H1 (cell line): ENCODE measurements at regions not wholly inside any gene's neighbourhood (a gene's known extent, or its start where the extent isn't known, plus 50 kb on each side); places are given as distances from the start of the nearest gene placed in this dataset.

Experiments
- CHD1 ChIP-seq: IDR thresholded peaks from 2 replicates; pipeline ENCODE4 v1.6.1; 2012; ENCODE audit warnings: low read depth, low read length, improper control_type of control experiment
- CHD2 ChIP-seq: IDR thresholded peaks from 2 replicates; pipeline ENCODE4 v1.6.1; 2012; ENCODE audit warnings: low read length, improper control_type of control experiment
- CTBP2 ChIP-seq: IDR thresholded peaks from 2 replicates; pipeline ENCODE4 v1.7.0; 2011; ENCODE audit warnings: borderline replicate concordance, mild to moderate bottlenecking, moderate library complexity, mixed read lengths, low read length; ENCODE audit not compliant: insufficient read depth, insufficient read length
- GABPA ChIP-seq: IDR thresholded peaks from 2 replicates; pipeline ENCODE4 v1.6.1; 2011; ENCODE audit warnings: mild to moderate bottlenecking, low read length, moderate library complexity, borderline replicate concordance; ENCODE audit not compliant: insufficient read depth
- JUN ChIP-seq: IDR thresholded peaks from 2 replicates; pipeline ENCODE4 v1.6.1; 2011; ENCODE audit warnings: low read depth, mild to moderate bottlenecking, improper control_type of control experiment, low read length
- POLR2AphosphoS5 ChIP-seq: IDR thresholded peaks from 2 replicates; pipeline ENCODE4 v1.6.1; 2011; ENCODE audit warnings: low read depth, low read length
- SUZ12 ChIP-seq: fragments of 200-600 bp; sonication (generic); IDR thresholded peaks from 2 replicates; pipeline ENCODE4 v1.6.1; 2012; ENCODE audit warnings: mild to moderate bottlenecking, inconsistent platforms, low read length, moderate library complexity, mixed read lengths
- TF ChIP-seq, protein P1 (sequence below), 3 experiments: IDR thresholded peaks; 1 replicate in 2 of 3; 2 replicates in 1 of 3; pipeline versions ENCODE4 v1.5.1 to v1.6.1; 2011; ENCODE audit warnings: low read length in 3 of 3, mild to moderate bottlenecking in 3 of 3, inconsistent platforms in 2 of 3, low read depth in 1 of 3, moderate library complexity in 1 of 3; ENCODE audit not compliant: insufficient read depth in 1 of 3; ENCODE audit errors: control extremely low read depth in 1 of 3
- TF ChIP-seq, protein P2 (sequence below): fragments of 300-600 bp; sonication (generic); IDR thresholded peaks from 2 replicates; pipeline ENCODE4 v1.7.1; 2012; ENCODE audit warnings: low read length, moderate library complexity, mild to moderate bottlenecking, inconsistent platforms; ENCODE audit not compliant: insufficient replicate concordance

DNA sequence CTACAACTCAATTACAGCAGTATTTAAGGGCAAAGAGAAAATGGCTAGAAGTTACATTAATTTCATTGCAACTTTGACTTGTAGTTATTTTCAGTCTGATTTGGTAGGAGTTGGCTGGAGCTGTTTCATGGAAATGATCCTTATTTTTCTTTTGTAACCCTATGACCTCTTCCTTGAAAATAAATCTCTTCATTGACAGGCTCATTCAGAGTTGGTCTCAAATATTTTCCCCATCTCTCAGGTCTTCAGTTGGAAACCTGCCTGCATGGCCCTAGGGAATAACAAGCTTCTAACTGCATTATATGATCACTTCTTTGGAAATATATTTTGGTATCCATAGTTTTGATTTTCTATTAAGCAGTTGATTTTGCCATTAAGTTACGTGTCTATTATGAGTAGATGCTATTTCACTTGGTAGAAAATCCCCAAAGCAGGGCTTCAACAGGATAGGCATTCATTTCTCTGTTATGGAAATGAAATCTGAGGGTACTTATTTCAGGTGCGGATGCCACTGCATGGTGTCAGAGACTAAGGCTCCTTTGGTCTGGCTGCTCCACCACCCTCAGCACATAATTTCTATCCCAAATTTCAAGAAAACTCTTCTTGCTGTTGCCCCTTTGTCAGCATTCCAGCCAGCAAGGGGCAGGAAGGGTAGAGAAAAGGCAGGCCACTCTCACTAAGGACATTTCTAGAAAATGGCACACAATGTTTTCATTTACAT, 502.5 kb downstream of the SPRY1 start:
- TF ChIP-seq, protein P1, sequence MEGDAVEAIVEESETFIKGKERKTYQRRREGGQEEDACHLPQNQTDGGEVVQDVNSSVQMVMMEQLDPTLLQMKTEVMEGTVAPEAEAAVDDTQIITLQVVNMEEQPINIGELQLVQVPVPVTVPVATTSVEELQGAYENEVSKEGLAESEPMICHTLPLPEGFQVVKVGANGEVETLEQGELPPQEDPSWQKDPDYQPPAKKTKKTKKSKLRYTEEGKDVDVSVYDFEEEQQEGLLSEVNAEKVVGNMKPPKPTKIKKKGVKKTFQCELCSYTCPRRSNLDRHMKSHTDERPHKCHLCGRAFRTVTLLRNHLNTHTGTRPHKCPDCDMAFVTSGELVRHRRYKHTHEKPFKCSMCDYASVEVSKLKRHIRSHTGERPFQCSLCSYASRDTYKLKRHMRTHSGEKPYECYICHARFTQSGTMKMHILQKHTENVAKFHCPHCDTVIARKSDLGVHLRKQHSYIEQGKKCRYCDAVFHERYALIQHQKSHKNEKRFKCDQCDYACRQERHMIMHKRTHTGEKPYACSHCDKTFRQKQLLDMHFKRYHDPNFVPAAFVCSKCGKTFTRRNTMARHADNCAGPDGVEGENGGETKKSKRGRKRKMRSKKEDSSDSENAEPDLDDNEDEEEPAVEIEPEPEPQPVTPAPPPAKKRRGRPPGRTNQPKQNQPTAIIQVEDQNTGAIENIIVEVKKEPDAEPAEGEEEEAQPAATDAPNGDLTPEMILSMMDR (IDR thresholded peaks at IDR 0.05; ENCODE audit: control extremely low read depth in 1 of 3, insufficient read depth in 1 of 3, low read depth in 1 of 3, low read length in 3 of 3) = no peak
- no peak for TF ChIP-seq CHD1
- TF ChIP-seq SUZ12 = no peak
- no peak for TF ChIP-seq CHD2
- no peak for TF ChIP-seq GABPA
- no peak for TF ChIP-seq JUN
- TF ChIP-seq CTBP2 = no peak
- no peak for TF ChIP-seq POLR2AphosphoS5
- TF ChIP-seq, protein P2, sequence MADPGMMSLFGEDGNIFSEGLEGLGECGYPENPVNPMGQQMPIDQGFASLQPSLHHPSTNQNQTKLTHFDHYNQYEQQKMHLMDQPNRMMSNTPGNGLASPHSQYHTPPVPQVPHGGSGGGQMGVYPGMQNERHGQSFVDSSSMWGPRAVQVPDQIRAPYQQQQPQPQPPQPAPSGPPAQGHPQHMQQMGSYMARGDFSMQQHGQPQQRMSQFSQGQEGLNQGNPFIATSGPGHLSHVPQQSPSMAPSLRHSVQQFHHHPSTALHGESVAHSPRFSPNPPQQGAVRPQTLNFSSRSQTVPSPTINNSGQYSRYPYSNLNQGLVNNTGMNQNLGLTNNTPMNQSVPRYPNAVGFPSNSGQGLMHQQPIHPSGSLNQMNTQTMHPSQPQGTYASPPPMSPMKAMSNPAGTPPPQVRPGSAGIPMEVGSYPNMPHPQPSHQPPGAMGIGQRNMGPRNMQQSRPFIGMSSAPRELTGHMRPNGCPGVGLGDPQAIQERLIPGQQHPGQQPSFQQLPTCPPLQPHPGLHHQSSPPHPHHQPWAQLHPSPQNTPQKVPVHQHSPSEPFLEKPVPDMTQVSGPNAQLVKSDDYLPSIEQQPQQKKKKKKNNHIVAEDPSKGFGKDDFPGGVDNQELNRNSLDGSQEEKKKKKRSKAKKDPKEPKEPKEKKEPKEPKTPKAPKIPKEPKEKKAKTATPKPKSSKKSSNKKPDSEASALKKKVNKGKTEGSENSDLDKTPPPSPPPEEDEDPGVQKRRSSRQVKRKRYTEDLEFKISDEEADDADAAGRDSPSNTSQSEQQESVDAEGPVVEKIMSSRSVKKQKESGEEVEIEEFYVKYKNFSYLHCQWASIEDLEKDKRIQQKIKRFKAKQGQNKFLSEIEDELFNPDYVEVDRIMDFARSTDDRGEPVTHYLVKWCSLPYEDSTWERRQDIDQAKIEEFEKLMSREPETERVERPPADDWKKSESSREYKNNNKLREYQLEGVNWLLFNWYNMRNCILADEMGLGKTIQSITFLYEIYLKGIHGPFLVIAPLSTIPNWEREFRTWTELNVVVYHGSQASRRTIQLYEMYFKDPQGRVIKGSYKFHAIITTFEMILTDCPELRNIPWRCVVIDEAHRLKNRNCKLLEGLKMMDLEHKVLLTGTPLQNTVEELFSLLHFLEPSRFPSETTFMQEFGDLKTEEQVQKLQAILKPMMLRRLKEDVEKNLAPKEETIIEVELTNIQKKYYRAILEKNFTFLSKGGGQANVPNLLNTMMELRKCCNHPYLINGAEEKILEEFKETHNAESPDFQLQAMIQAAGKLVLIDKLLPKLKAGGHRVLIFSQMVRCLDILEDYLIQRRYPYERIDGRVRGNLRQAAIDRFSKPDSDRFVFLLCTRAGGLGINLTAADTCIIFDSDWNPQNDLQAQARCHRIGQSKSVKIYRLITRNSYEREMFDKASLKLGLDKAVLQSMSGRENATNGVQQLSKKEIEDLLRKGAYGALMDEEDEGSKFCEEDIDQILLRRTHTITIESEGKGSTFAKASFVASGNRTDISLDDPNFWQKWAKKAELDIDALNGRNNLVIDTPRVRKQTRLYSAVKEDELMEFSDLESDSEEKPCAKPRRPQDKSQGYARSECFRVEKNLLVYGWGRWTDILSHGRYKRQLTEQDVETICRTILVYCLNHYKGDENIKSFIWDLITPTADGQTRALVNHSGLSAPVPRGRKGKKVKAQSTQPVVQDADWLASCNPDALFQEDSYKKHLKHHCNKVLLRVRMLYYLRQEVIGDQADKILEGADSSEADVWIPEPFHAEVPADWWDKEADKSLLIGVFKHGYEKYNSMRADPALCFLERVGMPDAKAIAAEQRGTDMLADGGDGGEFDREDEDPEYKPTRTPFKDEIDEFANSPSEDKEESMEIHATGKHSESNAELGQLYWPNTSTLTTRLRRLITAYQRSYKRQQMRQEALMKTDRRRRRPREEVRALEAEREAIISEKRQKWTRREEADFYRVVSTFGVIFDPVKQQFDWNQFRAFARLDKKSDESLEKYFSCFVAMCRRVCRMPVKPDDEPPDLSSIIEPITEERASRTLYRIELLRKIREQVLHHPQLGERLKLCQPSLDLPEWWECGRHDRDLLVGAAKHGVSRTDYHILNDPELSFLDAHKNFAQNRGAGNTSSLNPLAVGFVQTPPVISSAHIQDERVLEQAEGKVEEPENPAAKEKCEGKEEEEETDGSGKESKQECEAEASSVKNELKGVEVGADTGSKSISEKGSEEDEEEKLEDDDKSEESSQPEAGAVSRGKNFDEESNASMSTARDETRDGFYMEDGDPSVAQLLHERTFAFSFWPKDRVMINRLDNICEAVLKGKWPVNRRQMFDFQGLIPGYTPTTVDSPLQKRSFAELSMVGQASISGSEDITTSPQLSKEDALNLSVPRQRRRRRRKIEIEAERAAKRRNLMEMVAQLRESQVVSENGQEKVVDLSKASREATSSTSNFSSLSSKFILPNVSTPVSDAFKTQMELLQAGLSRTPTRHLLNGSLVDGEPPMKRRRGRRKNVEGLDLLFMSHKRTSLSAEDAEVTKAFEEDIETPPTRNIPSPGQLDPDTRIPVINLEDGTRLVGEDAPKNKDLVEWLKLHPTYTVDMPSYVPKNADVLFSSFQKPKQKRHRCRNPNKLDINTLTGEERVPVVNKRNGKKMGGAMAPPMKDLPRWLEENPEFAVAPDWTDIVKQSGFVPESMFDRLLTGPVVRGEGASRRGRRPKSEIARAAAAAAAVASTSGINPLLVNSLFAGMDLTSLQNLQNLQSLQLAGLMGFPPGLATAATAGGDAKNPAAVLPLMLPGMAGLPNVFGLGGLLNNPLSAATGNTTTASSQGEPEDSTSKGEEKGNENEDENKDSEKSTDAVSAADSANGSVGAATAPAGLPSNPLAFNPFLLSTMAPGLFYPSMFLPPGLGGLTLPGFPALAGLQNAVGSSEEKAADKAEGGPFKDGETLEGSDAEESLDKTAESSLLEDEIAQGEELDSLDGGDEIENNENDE = no peak
